HT-29 (cell line): ENCODE measurements at regions not wholly inside any gene's neighbourhood (a gene's known extent, or its start where the extent isn't known, plus 50 kb on each side); places are given as distances from the start of the nearest gene placed in this dataset.
A peak's percentile ranks its signal among the peaks of the same experiment; 100 is the strongest.

ENCODE experiments used
- DNase-seq: peaks from one replicate; pipeline ENCODE4 v3.0.0-alpha.2; 2015; ENCODE audit warnings: low spot score

DNA sequence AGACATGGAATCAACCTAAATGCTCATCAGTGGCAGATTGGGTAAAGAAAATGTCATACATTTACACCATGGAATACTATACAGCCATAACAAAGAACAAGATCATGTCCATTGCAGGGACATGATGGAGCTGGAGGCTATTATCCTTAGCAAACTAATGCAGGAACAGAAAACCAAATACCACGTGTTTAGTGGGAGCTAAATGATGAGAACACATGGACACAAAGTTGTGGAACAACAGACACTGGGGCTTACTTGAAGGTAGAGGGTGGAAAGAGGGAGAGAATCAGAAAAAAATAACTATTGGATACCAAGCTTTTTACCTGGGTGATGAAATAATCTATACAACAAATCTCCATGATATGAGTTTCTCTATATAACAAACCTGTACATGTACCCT, 701.3 kb downstream of the TBC1D32 start:
- DNase-seq: no peak

DNA sequence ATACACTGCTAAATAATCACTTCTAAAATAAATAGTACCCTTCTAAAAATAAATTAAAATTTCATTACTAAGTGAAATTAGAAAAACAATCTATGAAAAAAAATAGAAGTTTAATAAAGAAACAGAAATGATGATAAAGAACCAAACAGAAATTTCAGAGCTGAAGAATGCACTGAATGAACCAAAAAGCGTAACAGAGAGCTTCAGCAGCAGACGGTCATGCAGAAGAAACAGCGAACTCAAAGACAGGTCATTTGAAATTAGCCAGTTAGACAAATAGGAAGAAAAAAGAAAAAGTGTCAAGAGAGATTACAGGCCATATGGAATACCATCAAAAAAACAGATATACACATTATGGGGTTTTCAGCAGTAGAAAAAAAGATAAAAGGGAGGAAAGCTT, 706.7 kb downstream of the TBC1D32 start:
- DNase-seq: no peak

DNA sequence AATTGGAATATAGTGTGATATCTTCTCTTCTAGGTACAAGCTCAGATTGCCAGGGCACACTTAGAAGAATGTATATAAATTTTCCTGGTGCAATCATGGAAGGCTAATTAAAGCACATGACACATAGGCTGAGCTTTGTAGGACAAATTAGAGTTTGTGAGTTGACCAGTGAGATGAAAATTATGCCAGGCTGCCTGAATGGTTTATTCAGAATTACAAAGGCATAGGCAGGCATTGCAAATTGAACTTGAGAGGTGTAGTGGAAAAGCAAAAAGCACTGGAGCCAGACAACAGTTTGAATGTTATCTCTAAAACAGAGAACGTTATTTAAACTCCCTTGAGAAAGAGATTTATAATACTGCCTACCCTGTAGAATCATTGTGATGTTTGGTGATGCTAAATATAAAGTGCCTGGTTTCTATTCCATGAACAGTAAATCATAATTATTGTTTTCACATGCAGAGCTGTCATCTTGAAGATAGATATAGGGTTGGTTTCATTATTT, 712.1 kb downstream of the TBC1D32 start:
- no peak for DNase-seq

DNA sequence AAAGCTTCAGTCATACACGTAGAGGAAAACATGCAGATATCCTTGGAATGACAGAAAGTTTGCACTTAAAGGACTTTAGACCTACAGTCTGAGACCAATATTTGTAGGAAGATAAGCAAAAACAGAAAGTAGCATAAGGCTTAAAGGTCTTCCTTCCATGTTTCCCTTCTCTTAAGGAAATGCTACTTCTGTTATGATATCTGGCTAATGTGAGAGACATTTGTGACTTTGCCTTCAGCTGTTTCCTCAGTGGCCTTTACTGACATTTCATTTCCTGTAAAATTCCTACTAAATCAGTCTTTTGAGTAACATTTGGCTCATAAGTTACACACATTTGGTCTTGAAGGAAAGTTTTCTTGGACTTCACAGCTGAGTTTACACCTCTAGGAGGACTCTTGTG, 713.4 kb downstream of the TBC1D32 start:
- DNase-seq: no peak

DNA sequence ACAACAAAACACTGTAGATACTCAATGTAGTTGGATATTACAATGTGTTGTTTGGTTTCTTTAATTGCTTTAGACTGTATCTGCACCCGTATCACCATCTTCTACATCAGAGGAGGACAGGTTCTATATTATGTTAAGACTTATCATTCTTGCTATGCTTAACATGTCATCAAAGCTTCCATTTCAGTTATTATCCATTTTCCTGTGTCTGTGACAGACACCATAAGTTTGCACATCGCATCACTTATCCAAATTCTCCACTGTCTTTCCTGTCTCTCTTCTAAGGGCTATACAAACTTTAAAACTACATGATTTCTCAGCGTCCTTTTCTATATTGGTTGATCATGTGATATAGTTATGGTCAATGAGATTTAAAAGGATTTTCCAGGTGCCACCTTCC, 719.0 kb downstream of the TBC1D32 start:
- no peak for DNase-seq

DNA sequence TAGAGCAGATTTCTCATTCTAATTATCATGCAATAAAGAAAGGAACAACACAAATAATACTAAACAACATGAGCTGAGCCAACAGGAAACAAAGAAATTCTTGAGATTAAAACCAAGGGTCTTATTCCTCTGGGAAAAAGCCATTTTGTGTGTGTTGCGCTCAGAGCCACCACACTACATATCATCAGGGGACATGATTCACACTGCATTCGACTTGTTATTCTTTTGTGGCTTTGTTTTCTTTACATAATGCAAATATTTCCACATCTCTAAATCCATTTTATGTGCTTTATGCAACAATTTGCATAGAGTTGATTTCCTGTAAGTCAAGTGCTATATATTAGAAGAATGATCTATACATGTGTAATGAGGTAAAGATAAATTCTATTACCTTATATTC, 719.6 kb downstream of the TBC1D32 start:
- no peak for DNase-seq

DNA sequence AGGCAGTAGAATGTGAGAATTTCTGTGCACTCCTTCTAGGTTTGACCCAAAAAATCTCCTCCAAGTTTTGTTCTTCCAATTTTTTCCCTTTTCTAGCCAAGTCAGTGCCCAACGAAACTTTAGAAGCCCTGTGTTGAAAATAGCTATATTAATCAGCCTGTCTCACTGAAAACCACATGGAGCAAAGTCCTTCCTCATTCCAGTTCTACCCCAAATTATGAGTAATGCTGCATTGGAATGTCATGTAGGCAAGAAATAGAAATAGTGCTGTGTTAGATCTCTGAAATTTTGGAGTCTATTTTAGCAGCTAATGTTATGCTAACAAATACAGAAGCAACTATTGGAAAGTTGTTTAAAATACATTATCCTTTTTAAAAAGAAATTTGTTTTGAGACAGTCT, 725.5 kb downstream of the TBC1D32 start:
- DNase-seq: no peak

DNA sequence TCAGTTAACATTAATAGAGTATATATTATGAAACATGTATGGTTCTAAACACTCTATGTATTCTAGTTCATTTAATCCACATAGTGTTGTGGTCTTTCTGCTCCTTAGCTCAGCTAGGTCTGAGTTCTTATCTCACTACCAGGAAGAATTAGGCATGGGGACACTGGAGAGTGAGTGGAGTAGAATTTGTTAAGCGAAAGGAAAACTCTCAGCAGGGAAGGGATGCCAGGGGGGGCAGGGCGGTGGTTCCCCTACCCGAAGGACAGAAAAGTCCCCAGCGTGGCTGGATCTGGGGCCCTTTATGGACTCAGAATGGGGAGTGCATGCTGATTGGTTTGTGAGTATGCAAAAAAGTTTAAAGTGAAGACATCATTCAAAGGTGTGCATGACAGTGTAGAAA, 727.5 kb downstream of the TBC1D32 start:
- no peak for DNase-seq

DNA sequence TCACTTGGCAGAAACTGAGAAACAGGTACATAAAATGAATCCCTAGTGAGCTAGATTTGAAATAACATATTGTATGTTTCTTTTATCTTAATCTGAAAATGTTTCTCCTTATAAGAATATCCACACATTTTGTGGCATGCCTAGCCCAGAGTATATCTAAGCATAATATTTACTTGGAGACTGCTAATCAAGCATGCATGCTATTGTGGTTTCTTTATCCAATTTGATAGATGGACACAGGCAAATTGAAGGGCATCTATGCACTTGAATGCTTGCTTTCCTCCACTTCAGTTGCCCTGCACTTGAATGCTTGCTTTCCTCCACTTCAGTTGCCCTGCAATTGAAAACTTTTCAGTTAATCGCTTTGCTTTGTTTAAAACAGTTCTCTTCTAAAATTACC, 729.8 kb downstream of the TBC1D32 start:
- DNase-seq: no peak

DNA sequence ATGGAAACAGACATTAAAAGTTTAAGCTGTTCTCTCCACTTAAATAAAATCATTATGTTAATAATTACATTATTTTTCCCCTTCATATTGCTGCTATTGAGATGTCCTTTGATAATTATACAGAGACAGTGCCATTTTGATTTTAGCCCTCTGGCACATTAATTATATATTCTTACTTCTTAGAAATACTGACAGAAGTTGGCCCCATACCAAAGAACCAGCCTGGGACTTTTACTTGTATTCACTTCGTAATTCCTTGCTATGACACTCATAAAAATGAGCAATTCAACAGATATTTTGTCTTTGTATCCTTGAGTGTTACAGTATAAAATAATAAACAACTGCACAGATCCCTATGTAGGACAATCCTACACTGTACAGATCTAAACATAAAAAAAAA, 743.7 kb downstream of the TBC1D32 start:
- DNase-seq: no peak

DNA sequence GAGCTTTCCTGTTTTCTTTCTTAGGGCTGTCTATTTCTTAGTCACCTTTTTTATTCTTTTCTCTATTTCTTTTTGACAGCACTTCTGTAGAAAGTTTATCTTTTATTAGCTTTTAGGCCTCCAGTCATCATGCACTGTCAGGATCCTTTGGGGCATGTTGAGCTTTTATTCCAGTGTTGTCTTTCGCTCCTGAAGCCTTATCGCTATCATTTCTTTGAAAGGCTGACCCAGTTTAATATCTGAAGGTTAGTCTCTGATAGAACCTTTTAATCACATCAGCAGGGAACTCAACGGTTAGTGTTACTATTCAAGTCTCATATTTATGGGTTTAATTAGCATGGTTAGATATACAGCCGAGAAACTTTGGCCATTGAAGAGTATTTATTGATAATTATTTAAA, 745.9 kb downstream of the TBC1D32 start:
- no peak for DNase-seq

DNA sequence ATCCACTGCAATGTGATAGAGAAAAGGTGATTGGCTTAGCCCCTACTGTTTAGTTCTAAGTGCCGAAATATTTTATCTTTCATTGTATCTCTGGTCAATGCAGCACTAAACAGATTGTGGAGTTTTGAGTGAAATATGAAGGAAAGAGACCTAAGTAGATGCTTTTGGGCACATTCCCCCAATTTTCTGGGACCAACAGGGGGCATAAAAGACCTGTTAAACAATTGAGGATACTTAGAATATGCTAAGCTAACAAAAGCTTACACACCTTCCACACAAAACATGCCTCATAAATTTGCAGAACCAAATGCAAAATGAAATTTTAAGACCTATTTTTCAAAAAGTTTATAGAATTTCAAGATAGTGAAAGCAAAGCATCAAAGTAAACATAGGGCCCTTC, 746.9 kb downstream of the TBC1D32 start:
- DNase-seq: peak; percentile 20

DNA sequence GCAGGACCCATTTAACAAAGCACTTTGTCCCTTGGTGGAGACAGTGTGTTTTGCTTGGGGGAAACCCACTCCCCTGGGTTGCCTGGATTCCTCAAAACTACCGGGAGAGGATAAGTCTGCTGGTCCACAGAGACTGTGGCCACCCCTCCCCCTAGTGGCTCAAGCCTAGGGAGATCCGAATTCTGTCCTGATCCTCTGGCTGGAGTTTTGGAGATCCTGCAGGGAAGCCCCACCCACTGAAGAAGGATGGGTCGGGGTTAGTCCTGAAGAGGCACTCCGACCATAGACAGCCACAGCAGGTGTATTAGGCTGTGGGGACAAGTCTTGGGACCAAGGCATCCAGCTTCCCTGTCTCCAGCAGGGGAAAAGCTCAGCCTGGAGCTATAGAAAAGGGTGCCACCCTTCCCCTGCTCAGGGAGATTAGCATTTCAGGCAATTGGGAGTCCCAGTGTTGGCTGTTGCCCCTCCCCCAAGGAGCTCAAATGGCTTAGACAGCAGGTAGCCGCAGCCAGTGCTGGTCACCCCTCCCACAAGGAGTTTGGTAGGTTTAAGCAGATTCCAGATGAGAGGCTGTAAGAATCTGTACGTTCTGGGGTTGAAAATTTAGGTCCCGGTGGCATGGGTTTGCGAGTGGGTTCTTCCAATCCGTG, 750.0 kb downstream of the TBC1D32 start:
- DNase-seq: no peak

DNA sequence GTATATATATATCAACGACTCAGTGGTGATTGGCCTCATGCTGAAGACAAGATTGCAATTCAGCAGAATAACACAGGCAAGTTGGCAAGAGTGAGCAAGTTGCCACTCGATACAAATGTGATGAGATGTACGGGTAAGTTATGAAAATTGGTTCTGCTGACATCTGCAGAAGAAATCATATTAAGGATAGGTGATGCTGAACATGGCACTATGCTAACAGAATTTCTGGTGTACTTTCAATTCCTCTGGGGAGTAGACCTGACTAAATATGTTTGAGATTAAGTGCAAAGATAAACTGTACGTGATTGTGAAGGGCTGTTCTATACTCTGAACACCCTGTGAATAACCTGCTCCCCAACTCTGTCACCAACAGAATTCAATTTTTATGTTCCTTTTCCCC, 758.2 kb downstream of the TBC1D32 start:
- no peak for DNase-seq

DNA sequence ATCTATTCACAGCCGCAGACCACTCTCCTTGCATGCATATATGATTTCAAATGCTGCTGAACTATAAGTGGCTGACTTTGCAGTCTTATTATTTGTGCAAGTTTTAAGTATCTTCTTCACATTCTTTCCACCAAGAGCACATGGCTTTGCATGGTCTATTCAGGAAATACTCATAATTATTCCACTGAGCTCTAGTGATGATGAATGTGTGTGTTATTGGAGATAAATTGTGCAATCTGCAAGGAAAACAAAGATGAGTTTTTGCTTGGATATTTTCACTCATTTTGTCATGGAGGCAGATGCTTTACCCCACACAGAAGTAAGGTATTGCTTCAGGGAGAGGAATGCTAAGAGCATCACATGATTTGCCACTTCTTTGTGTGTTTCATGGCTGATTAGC, 764.6 kb downstream of the TBC1D32 start:
- no peak for DNase-seq

DNA sequence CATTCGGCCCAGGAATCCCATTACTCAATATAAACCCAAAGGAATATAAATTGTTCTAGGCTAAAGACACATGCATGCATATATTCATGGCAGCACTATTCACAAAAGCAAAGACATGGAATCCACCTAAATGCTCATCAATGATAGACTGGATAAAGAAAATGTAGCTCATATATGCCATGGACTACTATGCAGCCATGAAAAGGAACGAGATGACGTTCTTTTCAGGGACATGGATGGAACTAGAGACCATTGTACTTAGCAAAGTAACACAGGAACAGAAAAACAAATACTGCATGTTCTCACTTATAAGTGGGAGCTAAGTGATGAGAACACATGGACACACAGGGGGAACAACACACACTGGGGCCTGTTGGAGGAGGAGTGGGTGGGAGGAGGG, 769.5 kb downstream of the TBC1D32 start:
- no peak for DNase-seq

DNA sequence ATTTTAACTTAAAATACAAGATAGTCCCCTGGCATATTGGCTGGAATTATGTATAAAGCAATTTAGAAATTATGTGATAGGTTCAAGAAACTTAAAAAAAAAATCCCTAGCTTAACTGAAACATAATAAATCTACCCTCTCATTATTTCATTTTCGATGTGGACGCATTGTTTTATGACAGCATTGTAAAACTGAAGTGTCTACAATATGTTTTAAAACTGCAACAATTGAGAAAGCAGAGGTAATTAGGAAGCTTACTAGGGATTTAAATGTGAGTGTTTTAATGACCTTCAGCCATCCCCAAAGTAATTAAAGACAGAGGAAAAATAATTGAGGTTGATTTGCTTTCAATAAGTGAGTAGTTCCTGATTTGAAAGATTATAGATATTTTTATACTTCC, 776.0 kb downstream of the TBC1D32 start:
- DNase-seq: no peak

DNA sequence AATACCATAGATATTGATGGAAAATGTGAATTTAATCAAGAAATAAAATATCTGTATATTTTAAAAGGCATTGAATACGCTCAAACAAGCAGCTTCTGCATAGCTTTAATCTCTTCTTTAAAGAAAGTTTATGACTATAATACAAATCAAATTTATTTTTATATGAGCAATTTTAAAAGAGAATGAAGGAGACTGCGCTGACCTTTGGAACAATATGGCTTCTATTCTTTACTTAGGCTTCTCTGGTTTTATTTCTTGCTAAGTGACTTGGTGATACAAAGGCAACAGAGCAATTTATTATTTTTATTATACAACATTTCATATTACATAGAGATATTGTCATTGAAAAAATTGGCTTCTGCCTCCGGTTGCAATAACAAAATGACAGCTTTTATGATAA, 776.7 kb downstream of the TBC1D32 start:
- DNase-seq: no peak

DNA sequence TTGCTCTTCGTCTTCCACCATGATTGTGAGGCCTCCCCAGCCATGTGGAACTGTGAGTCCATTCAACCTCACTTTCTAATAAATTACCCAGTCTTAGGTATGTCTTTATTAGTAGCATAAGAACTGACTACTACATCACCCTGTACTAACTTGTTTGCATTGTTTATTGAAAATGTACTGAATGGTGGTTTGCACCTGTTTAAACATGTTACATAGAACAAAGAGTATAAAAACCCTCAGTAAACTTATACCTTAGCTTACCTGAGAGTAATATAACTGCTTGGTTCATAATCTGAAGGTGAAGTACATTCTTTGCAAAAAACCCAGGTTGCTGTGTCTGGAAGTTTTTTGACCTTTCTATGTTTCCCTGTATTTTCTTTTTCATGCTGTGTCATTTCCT, 777.8 kb downstream of the TBC1D32 start:
- DNase-seq: no peak

DNA sequence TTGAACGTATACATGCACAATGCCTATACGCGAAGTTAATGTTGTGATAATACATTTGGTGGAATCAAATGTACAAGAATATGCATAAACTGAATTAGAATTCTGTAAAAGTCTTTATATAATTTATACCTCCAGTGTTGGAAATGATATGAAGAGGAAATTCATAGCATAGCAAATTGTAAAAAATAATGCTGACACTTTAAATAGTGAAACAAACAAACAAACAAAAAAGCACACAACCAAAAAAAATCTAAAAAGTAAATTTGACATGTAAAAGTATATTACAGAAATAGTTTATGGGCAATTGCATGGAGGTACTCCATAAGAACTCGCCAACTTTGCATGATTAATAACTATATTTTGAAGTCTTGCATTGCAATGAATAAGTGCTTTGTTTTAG, 780.9 kb downstream of the TBC1D32 start:
- no peak for DNase-seq

DNA sequence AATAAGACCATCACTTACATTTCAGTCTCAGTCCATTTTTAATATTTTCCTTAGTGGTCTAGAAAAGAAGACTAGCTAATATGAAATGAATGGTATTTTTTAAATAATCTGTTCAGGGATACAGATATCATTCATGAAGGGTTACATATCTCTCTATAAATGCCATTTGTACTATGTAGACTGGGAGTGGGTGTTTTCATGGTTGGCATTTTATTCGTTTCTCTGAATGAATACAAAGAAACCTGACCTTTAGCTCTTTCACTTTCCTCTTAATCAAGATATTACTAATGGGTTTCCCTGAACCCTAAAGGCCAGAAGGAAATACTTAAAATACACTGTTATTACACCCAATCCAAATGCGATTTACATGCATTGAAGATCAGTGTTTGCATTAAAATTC, 788.9 kb downstream of the TBC1D32 start:
- DNase-seq: no peak

DNA sequence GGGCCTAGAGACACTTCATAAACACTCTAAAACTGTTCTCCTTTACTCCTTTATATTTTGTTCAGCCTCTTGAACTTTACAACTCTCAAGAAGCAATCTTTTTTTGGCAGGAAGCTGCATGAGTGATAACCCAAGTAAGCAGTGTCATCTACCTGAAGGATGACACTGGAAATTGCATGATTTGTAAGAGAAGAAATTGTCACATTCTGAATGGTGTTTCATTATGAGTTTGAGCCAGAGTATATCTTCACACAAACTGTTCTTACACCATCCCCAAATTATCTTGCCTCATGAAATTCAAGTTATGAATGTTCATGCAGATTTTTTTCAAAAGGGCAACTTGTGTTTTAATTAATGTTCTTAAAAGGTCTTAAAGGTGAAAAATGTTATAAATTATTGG, 799.3 kb downstream of the TBC1D32 start:
- no peak for DNase-seq

DNA sequence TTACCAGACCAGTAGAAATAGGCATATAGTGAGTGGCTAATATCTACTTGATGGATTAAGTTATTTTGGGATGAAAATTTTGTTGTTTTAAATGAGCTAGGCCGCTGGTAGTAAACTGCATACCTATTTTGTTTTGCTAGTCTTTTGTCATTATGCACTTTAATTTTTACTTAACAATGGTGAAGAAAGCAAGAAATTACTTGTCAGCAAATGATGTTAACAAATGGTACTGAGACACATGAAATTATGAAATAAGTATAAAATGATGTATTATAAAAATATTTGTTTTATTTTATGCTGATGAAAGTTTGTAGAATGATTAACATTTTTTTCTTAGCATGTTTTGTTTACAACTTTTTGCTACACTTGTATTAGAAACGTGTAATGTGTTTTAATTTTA, 807.7 kb downstream of the TBC1D32 start:
- DNase-seq: no peak

DNA sequence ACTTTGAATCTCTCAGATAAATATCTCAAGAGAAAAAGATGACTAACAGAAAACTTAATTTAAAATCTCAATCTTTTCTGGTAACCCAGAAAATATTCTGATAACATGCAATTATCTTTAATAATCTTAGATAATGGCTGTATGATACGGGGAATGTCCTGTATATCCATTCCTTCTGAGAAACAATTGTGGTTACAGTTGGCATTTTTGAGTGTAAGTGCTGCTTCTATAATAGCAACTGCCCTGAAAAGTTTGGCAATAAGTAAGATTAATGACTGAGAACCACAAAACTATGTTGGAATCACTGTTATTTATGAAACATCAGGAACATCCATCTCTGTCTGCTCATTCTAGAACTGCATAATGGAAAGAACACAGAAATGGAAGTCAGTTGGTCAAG, 819.7 kb downstream of the TBC1D32 start:
- no peak for DNase-seq
